GM10266 (cell line): ENCODE measurements at regions not wholly inside any gene's neighbourhood (a gene's known extent, or its start where the extent isn't known, plus 50 kb on each side); places are given as distances from the start of the nearest gene placed in this dataset.

ENCODE experiments used
- DNase-seq: peaks from one replicate; pipeline ENCODE4 v3.0.0; 2012; ENCODE audit errors: extremely low spot score
- TF ChIP-seq, protein P1 (sequence below): IDR thresholded peaks from 2 replicates; pipeline ENCODE4 v1.5.1; 2012; ENCODE audit warnings: mild to moderate bottlenecking, low read depth; ENCODE audit not compliant: control insufficient read depth, insufficient read depth; ENCODE audit errors: missing control alignments

DNA sequence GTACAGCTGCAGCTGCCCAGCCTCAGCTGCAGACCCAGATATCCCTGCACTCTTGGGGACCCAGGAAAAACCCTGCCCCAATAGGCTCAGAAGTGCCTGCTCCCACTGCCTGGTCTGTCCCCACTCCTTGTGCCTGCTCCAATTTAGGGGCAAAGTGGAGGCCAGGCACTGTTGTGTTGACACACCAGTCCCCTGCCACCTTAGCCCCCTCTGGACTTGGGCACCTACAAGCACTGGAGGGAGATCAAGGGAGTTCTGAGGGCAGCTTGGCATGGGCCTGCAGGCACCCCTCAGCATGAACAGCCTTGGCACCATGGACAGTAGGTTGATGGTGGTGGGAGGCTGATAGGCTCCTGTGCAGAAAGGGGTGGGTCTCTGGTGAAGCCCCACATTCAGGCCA, 2020.8 kb upstream of the ADGRL3 start:
- no peak for DNase-seq
- TF ChIP-seq, protein P1, sequence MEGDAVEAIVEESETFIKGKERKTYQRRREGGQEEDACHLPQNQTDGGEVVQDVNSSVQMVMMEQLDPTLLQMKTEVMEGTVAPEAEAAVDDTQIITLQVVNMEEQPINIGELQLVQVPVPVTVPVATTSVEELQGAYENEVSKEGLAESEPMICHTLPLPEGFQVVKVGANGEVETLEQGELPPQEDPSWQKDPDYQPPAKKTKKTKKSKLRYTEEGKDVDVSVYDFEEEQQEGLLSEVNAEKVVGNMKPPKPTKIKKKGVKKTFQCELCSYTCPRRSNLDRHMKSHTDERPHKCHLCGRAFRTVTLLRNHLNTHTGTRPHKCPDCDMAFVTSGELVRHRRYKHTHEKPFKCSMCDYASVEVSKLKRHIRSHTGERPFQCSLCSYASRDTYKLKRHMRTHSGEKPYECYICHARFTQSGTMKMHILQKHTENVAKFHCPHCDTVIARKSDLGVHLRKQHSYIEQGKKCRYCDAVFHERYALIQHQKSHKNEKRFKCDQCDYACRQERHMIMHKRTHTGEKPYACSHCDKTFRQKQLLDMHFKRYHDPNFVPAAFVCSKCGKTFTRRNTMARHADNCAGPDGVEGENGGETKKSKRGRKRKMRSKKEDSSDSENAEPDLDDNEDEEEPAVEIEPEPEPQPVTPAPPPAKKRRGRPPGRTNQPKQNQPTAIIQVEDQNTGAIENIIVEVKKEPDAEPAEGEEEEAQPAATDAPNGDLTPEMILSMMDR = no peak

DNA sequence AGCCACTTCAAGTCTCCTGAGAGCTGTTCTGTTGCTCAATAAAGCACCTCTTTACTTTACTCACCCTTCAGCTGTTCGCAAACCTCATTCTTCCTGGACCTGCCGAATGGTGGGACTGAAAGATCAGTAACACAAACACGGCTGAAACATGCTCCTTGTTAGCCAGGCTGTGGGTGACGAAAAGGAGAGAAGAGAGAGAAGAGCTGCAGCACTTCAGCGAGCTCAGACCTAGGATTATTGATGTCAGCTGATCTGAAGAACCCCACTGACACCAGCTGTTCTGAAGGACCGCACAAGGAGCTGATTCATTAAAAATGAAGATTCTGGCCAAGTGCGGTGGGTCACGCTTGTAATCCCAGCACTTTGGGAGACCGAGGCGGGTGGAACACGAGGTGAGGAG, 2020.0 kb upstream of the ADGRL3 start:
- TF ChIP-seq, protein P1 = no peak
- DNase-seq = no peak

DNA sequence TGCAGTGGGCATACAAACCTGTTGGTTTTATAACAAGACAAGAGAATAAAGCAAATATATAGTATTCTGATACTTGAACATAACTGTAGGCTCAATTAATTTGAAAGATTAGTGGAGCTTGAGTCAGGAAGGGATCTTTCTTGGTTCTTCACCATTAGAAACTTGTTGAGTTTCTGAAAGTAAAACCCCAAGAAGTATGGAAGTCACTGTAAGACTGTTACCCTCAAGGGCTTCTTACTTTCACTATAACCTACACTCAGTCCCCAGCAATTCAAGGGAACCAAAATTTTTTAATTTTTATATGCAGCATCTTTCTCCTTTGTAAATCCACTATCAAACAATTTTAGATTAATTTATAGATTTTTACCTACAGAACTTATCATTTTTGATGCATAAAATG, 2019.2 kb upstream of the ADGRL3 start:
- DNase-seq = no peak

DNA sequence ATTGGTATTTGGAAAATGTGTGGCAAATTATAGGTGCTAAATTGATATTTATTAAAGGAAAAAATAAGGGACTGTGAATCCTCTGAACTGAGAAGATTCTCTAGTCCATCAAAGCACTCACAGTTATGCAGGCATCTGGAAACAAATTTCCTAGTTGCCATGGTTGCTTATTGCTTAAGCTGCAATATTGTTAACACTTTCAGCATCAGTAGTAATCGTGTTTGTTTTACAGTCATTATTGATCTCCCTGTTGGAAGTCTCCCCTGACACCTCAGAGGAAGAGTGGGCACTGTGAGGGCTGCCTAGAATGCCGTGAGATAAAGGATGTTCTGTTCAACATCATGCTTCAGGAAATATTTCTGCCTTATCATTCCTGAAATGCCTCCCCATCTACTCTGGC, 2004.3 kb upstream of the ADGRL3 start:
- DNase-seq = no peak
- TF ChIP-seq, protein P1 = no peak

More for the DNA sequence above, 2019.2 kb upstream of the ADGRL3 start:
- TF ChIP-seq, protein P1 = no peak

DNA sequence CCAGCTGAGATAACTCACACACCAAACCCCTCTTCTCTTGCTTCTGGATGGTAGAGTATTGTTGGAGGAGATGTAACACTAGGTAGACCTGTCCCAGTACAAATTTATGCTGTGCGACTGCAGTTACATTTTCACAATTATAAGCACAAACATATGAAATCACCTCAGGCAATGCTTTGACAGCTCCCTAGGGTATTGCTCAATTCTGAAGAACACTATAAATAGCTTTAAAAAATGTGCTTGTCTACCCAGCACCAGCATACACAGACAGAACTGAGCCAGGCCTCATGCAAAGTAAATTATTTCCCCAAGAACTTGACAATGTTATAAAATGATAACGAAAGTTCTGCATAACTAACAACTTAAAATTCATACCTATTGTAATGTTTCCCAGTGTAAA, 1999.1 kb upstream of the ADGRL3 start:
- no peak for DNase-seq
- TF ChIP-seq, protein P1 = no peak

DNA sequence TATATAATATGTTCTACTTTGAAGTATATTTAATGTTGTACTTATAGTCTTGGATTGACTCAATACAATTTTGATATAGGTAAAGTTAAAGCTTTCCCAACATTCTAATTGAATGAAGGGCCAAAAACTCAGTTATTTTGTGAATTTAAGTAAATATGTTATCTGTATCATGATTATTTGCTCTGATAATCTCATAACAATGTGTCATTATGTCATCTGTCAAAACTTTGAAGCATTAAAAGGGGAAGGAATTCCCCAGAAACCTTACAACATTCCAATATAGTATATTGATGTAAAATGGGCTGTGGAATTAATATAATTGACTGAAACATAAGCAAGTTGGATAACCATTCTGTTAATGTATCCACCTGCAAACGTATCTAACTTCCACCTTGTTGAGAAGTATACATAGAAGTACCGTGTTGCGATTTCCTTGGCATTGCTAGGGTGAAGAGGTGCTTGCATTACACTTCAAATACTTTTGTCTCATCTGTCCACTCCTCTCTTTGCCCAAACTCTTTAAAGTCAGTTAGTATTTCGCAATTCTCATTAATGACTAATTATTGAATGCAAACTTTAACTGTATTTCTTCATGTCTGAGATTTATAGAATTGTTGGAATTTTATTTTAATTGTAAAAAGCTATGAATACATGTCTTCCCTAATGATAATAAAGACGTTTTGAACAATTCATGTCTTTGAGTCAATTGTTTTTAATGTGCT, 1982.1 kb upstream of the ADGRL3 start:
- no peak for DNase-seq
- TF ChIP-seq, protein P1 = no peak

DNA sequence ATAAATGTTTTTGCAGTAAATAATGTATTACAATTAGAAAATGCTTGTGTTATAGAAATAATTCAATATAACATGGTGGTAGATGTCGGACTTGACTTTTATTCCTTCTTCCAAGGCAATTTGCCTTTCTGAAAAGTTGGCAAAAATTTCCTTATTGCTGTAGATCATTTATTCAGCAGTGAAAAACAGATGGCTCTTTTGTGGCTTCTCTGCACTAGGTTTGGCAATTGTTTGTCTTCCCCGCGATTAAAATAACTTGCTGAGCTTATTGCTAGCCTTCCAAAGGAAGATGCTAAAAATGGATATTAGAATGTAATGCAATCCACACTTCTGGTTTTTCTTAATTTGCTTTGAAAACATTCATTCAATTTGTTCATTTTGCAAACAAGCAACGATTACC, 1977.9 kb upstream of the ADGRL3 start:
- no peak for DNase-seq
- TF ChIP-seq, protein P1 = no peak
